ENCODE measurements at regions not wholly inside any gene's neighbourhood (a gene's known extent, or its start where the extent isn't known, plus 50 kb on each side); places are given as distances from the start of the nearest gene placed in this dataset.
"Not testable (repeated sequence)": the region's sequence is repeated elsewhere in the genome, so short reads cannot be mapped to it uniquely, and the experiment has no call there.

DNA sequence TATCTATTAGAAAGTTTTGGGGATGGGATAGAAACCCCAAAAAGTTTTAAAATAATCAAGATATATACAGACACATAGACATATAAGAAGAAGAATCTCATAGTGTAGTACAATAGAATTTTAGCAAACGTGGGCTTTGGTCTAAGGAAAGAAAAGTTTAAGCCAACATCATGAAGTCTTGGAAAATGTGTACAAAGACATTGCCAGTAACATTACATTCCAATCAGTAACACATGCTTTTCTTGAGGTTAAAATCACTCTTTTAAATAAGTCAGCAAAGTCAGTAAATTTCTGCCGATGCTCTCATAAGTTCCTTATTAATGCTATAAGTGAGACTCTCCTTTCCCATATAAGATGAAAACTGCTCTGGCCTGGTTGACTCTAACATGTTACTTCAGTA is 201.1 kb upstream of the LRIG3 start:
- no peaks in the 10 kb centered on the region for H3K4me1 ChIP-seq (ENCODE audit: control insufficient read depth in 2 of 2, insufficient read depth in 2 of 2, low read length in 1 of 2)
- no peak overlapping the region for H3K27ac ChIP-seq (ENCODE audit: low read depth in 2 of 2, low read length in 1 of 2)
- H3K27me3 ChIP-seq (ENCODE audit: control insufficient read depth in 1 of 2, insufficient read depth in 2 of 2, low read length in 2 of 2): no peaks in the 10 kb centered on the region
- 74 to 87% methylated on average over 2 of the region's 2 CpGs for WGBS, 2 donors
- H3K9me3 ChIP-seq (ENCODE audit: control insufficient read depth in 2 of 2, insufficient read depth in 1 of 2, low read depth in 1 of 2, low read length in 1 of 2): peaks cover 0 to 3% of the 10 kb centered on the region in 2 donors
- no peaks in the 10 kb centered on the region for H3K36me3 ChIP-seq (ENCODE audit: control insufficient read depth in 2 of 2, insufficient read depth in 2 of 2, low read length in 1 of 2)
- H3K4me3 ChIP-seq (ENCODE audit: low read depth in 1 of 2, low read length in 2 of 2): no peak overlapping the region

- Histone ChIP-seq H3K9me3 (ENCODE audit: control insufficient read depth in 2 of 2, insufficient read depth in 1 of 2, low read depth in 1 of 2, low read length in 1 of 2) (peaks cover 0 to 3% of the 10 kb centered on the region in 2 donors), H3K27ac (ENCODE audit: low read depth in 2 of 2, low read length in 1 of 2) (no peak overlapping the region), H3K27me3 (ENCODE audit: control insufficient read depth in 1 of 2, insufficient read depth in 2 of 2, low read length in 2 of 2) (no peaks in the 10 kb centered on the region), H3K4me1 (ENCODE audit: control insufficient read depth in 2 of 2, insufficient read depth in 2 of 2, low read length in 1 of 2) (no peaks in the 10 kb centered on the region), H3K4me3 (ENCODE audit: low read depth in 1 of 2, low read length in 2 of 2) (no peak overlapping the region), H3K36me3 (ENCODE audit: control insufficient read depth in 2 of 2, insufficient read depth in 2 of 2, low read length in 1 of 2) (no peaks in the 10 kb centered on the region)
- WGBS, 2 donors: 93 to 96% methylated on average over 2 of the region's 2 CpGs
These were observed 199.4 kb upstream of the LRIG3 start for GRCh38 chr12:59119676-59120075.

GRCh38 chr12:59118356-59118755 is 198.1 kb upstream of the LRIG3 start:
- H3K9me3 ChIP-seq (ENCODE audit: control insufficient read depth in 2 of 2, insufficient read depth in 1 of 2, low read depth in 1 of 2, low read length in 1 of 2): no peaks in the 10 kb centered on the region
- peaks cover 0 to 2% of the 10 kb centered on the region in 2 donors for H3K4me1 ChIP-seq (ENCODE audit: control insufficient read depth in 2 of 2, insufficient read depth in 2 of 2, low read length in 1 of 2)
- no peaks in the 10 kb centered on the region for H3K36me3 ChIP-seq (ENCODE audit: control insufficient read depth in 2 of 2, insufficient read depth in 2 of 2, low read length in 1 of 2)
- H3K27ac ChIP-seq (ENCODE audit: low read depth in 2 of 2, low read length in 1 of 2): no peak overlapping the region
- no peaks in the 10 kb centered on the region for H3K27me3 ChIP-seq (ENCODE audit: control insufficient read depth in 1 of 2, insufficient read depth in 2 of 2, low read length in 2 of 2)
- WGBS, 2 donors: 85 to 98% methylated on average over 3 of the region's 3 CpGs
- H3K4me3 ChIP-seq (ENCODE audit: low read depth in 1 of 2, low read length in 2 of 2): no peak overlapping the region

- Histone ChIP-seq H3K9me3 (ENCODE audit: control insufficient read depth in 2 of 2, insufficient read depth in 1 of 2, low read depth in 1 of 2, low read length in 1 of 2) (no peaks in the 10 kb centered on the region), H3K36me3 (ENCODE audit: control insufficient read depth in 2 of 2, insufficient read depth in 2 of 2, low read length in 1 of 2) (no peaks in the 10 kb centered on the region), H3K27me3 (ENCODE audit: control insufficient read depth in 1 of 2, insufficient read depth in 2 of 2, low read length in 2 of 2) (no peaks in the 10 kb centered on the region), H3K4me1 (ENCODE audit: control insufficient read depth in 2 of 2, insufficient read depth in 2 of 2, low read length in 1 of 2) (peaks cover 0 to 2% of the 10 kb centered on the region in 2 donors), H3K27ac (ENCODE audit: low read depth in 2 of 2, low read length in 1 of 2) (no peak overlapping the region), H3K4me3 (ENCODE audit: low read depth in 1 of 2, low read length in 2 of 2) (no peak overlapping the region)
- WGBS, 2 donors: 76 to 89% methylated on average over 1 of the region's 1 CpG
These were observed 195.7 kb upstream of the LRIG3 start for GRCh38 chr12:59115995-59116394.

DNA sequence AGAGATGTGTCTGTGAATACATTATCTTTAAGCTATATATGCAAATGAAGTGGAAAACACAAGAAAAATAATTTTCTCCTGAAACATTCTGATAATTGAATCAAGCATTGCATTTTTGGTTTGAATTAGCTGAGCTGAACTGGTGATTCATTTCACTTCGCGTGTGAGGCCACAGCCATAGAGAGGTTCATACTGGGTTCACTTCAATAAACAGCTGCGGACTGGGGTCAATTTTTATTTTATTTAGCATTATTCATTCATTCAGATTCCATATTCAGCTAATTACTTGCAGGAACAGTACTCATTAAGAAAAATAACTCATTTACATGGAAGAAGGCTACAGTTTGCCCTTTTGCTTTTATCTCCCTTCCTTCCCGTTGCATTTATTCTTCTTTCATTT is 195.2 kb upstream of the LRIG3 start:
- Histone ChIP-seq H3K4me3 (ENCODE audit: low read depth in 1 of 2, low read length in 2 of 2) (no peak overlapping the region), H3K36me3 (ENCODE audit: control insufficient read depth in 2 of 2, insufficient read depth in 2 of 2, low read length in 1 of 2) (no peaks in the 10 kb centered on the region), H3K9me3 (ENCODE audit: control insufficient read depth in 2 of 2, insufficient read depth in 1 of 2, low read depth in 1 of 2, low read length in 1 of 2) (no peaks in the 10 kb centered on the region), H3K4me1 (ENCODE audit: control insufficient read depth in 2 of 2, insufficient read depth in 2 of 2, low read length in 1 of 2) (peaks cover 0 to 2% of the 10 kb centered on the region in 2 donors), H3K27ac (ENCODE audit: low read depth in 2 of 2, low read length in 1 of 2) (no peak overlapping the region), H3K27me3 (ENCODE audit: control insufficient read depth in 1 of 2, insufficient read depth in 2 of 2, low read length in 2 of 2) (no peaks in the 10 kb centered on the region)
- 83 to 84% methylated on average over 4 of the region's 4 CpGs for WGBS, 2 donors

DNA sequence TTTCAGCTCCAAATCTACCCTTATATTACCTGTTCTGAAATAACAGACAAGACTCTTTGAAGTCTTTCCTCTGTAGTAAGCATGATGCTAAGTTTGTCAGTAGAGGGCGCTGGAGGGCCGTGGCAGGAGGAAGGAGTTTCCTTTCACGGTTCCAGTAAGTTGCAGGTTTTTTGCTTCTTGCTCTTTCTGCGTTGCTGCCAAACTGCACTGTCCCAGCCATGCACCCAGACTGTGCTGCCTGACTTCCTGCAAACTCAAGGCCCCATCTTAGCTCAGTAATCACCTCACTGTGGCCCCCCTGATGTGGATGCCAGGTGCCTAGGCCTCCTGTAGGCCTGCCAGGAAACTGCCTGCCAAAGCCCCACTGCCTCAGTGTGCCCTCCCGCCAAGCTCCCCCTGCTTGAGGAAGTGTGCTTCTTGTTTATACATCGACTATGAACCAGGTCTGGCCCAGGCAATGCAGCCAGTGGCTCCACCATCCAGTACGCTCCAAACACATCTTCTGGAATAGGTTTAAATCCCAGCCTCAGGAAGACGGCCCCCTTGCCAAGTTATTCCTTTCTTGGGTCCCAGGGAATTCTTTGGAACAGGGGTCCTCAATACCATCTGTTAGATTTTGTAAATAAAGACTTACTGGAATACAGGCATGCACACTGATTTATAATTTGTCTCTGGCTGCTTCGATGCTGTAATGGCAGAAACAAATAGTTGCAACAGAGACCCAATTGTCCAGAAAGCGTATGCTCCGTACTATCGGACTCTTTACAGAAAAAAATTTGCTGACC is 193.7 kb upstream of the LRIG3 start:
- H3K36me3 ChIP-seq (ENCODE audit: control insufficient read depth in 2 of 2, insufficient read depth in 2 of 2, low read length in 1 of 2): no peaks in the 10 kb centered on the region
- no peaks in the 10 kb centered on the region for H3K27me3 ChIP-seq (ENCODE audit: control insufficient read depth in 1 of 2, insufficient read depth in 2 of 2, low read length in 2 of 2)
- H3K9me3 ChIP-seq (ENCODE audit: control insufficient read depth in 2 of 2, insufficient read depth in 1 of 2, low read depth in 1 of 2, low read length in 1 of 2): no peaks in the 10 kb centered on the region
- no peak overlapping the region for H3K4me3 ChIP-seq (ENCODE audit: low read depth in 1 of 2, low read length in 2 of 2)
- whole genome bisulfite sequencing, 2 donors: 43 to 46% methylated on average over 12 of the region's 12 CpGs
- H3K27ac ChIP-seq (ENCODE audit: low read depth in 2 of 2, low read length in 1 of 2): peak overlapping the region in 1 of 2 donors; percentile 30
- peaks cover 0 to 2% of the 10 kb centered on the region in 2 donors for H3K4me1 ChIP-seq (ENCODE audit: control insufficient read depth in 2 of 2, insufficient read depth in 2 of 2, low read length in 1 of 2)

DNA sequence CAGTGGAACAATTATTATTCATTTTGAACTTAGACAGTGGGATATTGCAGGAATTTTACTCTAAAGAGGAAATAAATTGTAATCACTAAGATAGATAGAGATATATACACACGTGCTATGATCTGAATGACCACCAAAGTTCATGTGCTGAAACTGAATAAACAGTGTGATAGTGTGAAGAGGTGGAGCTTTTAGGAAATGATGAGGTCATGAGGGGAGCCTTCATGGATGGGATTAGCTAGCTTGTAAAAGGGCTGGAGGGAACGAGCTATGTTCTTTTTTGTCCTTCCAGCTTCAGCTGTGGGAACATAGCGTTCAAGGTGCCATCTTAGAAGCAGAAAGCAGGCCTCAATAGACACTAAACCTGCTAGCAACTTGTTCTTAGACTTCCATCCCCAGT is 191.5 kb upstream of the LRIG3 start:
- H3K27me3 ChIP-seq (ENCODE audit: control insufficient read depth in 1 of 2, insufficient read depth in 2 of 2, low read length in 2 of 2): no peaks in the 10 kb centered on the region
- H3K4me1 ChIP-seq (ENCODE audit: control insufficient read depth in 2 of 2, insufficient read depth in 2 of 2, low read length in 1 of 2): peaks cover 0 to 2% of the 10 kb centered on the region in 2 donors
- H3K4me3 ChIP-seq (ENCODE audit: low read depth in 1 of 2, low read length in 2 of 2): no peak overlapping the region
- no peaks in the 10 kb centered on the region for H3K9me3 ChIP-seq (ENCODE audit: control insufficient read depth in 2 of 2, insufficient read depth in 1 of 2, low read depth in 1 of 2, low read length in 1 of 2)
- H3K27ac ChIP-seq (ENCODE audit: low read depth in 2 of 2, low read length in 1 of 2): no peak overlapping the region
- no peaks in the 10 kb centered on the region for H3K36me3 ChIP-seq (ENCODE audit: control insufficient read depth in 2 of 2, insufficient read depth in 2 of 2, low read length in 1 of 2)
- WGBS, 2 donors: 52 to 61% methylated on average over 3 of the region's 3 CpGs

- H3K27ac ChIP-seq (ENCODE audit: low read depth in 2 of 2, low read length in 1 of 2); H3K9me3 ChIP-seq (ENCODE audit: control insufficient read depth in 2 of 2, insufficient read depth in 1 of 2, low read depth in 1 of 2, low read length in 1 of 2); H3K4me3 ChIP-seq (ENCODE audit: low read depth in 1 of 2, low read length in 2 of 2); H3K27me3 ChIP-seq (ENCODE audit: control insufficient read depth in 1 of 2, insufficient read depth in 2 of 2, low read length in 2 of 2); H3K4me1 ChIP-seq (ENCODE audit: control insufficient read depth in 2 of 2, insufficient read depth in 2 of 2, low read length in 1 of 2); H3K36me3 ChIP-seq (ENCODE audit: control insufficient read depth in 2 of 2, insufficient read depth in 2 of 2, low read length in 1 of 2): not testable (repeated sequence)
- WGBS, 2 donors: 88% methylated on average over 8 of the region's 8 CpGs
These were observed 188.2 kb upstream of the LRIG3 start for GRCh38 chr12:59108516-59108915.

- Histone ChIP-seq H3K4me1 (ENCODE audit: control insufficient read depth in 2 of 2, insufficient read depth in 2 of 2, low read length in 1 of 2) (no peaks in the 10 kb centered on the region), H3K4me3 (ENCODE audit: low read depth in 1 of 2, low read length in 2 of 2) (no peak overlapping the region), H3K9me3 (ENCODE audit: control insufficient read depth in 2 of 2, insufficient read depth in 1 of 2, low read depth in 1 of 2, low read length in 1 of 2) (no peaks in the 10 kb centered on the region), H3K27me3 (ENCODE audit: control insufficient read depth in 1 of 2, insufficient read depth in 2 of 2, low read length in 2 of 2) (no peaks in the 10 kb centered on the region), H3K27ac (ENCODE audit: low read depth in 2 of 2, low read length in 1 of 2) (peak overlapping the region in 1 of 2 donors; percentile 13), H3K36me3 (ENCODE audit: control insufficient read depth in 2 of 2, insufficient read depth in 2 of 2, low read length in 1 of 2) (no peaks in the 10 kb centered on the region)
- WGBS, 2 donors: 93 to 94% methylated on average over 4 of the region's 4 CpGs
These were observed 180.3 kb upstream of the LRIG3 start for GRCh38 chr12:59100585-59100984.

GRCh38 chr12:59097876-59098275 is 177.6 kb upstream of the LRIG3 start:
- H3K4me3 ChIP-seq (ENCODE audit: low read depth in 1 of 2, low read length in 2 of 2): no peak overlapping the region

More at GRCh38 chr12:59097876-59098275, 177.6 kb upstream of the LRIG3 start:
- no peaks in the 10 kb centered on the region for H3K36me3 ChIP-seq (ENCODE audit: control insufficient read depth in 2 of 2, insufficient read depth in 2 of 2, low read length in 1 of 2)
- no peaks in the 10 kb centered on the region for H3K4me1 ChIP-seq (ENCODE audit: control insufficient read depth in 2 of 2, insufficient read depth in 2 of 2, low read length in 1 of 2)
- 50 to 68% methylated on average over 1 of the region's 1 CpG for WGBS, 2 donors
- no peaks in the 10 kb centered on the region for H3K27me3 ChIP-seq (ENCODE audit: control insufficient read depth in 1 of 2, insufficient read depth in 2 of 2, low read length in 2 of 2)
- H3K9me3 ChIP-seq (ENCODE audit: control insufficient read depth in 2 of 2, insufficient read depth in 1 of 2, low read depth in 1 of 2, low read length in 1 of 2): no peaks in the 10 kb centered on the region
- H3K27ac ChIP-seq (ENCODE audit: low read depth in 2 of 2, low read length in 1 of 2): peak overlapping the region in 1 of 2 donors; percentile 60
